Tibial artery (tissue), 4 donors: ENCODE measurements at regions not wholly inside any gene's neighbourhood (a gene's known extent, or its start where the extent isn't known, plus 50 kb on each side); places are given as distances from the start of the nearest gene placed in this dataset.

Experiments used
- DNase-seq, 2 donors: peaks; one replicate each; pipeline ENCODE4 v3.0.0-alpha.2; 2019
- H3K27ac ChIP-seq, 2 donors: fragments of 200-600 bp; sonication (generic) in 1 of 2; 1 replicate in 1 of 2; 2 replicates in 1 of 2; pipeline ENCODE4 v1.5.1; 2018 to 2019; ENCODE audit warnings: mild to moderate bottlenecking in 1 of 2
- H3K27me3 ChIP-seq, 2 donors: fragments of 200-600 bp; sonication (generic) in 1 of 2; one replicate each; pipeline versions ENCODE4 v1.5.1 to v1.6.0; 2016 to 2019
- H3K36me3 ChIP-seq, 3 donors: fragments of 200-600 bp; sonication (generic) in 2 of 3; one replicate each; pipeline ENCODE4 v1.5.1; 2016 to 2019; ENCODE audit warnings: mild to moderate bottlenecking in 2 of 3
- H3K4me1 ChIP-seq, 4 donors: fragments of 200-600 bp; sonication (generic) in 2 of 4; 1 replicate in 3 of 4; 2 replicates in 1 of 4; pipeline ENCODE4 v1.5.1; 2016 to 2019
- H3K4me3 ChIP-seq, 2 donors: fragments of 200-600 bp; sonication (generic) in 1 of 2; 1 replicate in 1 of 2; 2 replicates in 1 of 2; pipeline ENCODE4 v1.5.1; 2018 to 2019; ENCODE audit warnings: mild to moderate bottlenecking in 2 of 2
- H3K9me3 ChIP-seq, 3 donors: fragments of 200-600 bp; sonication (generic) in 1 of 3; one replicate each; pipeline ENCODE4 v1.5.1; 2016 to 2019
- intact Hi-C: fragments of 100-400 bp; cut with DNase I; formaldehyde crosslinking; loops from one replicate; pipeline ENCODE4 v1.15.0; 2023; ENCODE audit warnings: low total_unique reads
- TF ChIP-seq, protein P1 (sequence below), 2 experiments: fragments of 200-600 bp in 1 of 2; fragments of 450-650 bp in 1 of 2; IDR thresholded peaks; one replicate each; pipeline ENCODE4 v1.5.1; 2017 to 2019; ENCODE audit warnings: antibody characterized with exemption in 2 of 2, mild to moderate bottlenecking in 1 of 2, moderate library complexity in 1 of 2

GRCh38 chr5:178808886-178809285 lies 50.9 kb upstream of the ZNF354B start:
- DNase-seq, result no peak
- H3K9me3 ChIP-seq, result no peaks in the 10 kb centered on the region
- no peaks in the 10 kb centered on the region for H3K27me3 ChIP-seq
- no peaks in the 10 kb centered on the region for H3K4me1 ChIP-seq
- TF ChIP-seq, protein P1, sequence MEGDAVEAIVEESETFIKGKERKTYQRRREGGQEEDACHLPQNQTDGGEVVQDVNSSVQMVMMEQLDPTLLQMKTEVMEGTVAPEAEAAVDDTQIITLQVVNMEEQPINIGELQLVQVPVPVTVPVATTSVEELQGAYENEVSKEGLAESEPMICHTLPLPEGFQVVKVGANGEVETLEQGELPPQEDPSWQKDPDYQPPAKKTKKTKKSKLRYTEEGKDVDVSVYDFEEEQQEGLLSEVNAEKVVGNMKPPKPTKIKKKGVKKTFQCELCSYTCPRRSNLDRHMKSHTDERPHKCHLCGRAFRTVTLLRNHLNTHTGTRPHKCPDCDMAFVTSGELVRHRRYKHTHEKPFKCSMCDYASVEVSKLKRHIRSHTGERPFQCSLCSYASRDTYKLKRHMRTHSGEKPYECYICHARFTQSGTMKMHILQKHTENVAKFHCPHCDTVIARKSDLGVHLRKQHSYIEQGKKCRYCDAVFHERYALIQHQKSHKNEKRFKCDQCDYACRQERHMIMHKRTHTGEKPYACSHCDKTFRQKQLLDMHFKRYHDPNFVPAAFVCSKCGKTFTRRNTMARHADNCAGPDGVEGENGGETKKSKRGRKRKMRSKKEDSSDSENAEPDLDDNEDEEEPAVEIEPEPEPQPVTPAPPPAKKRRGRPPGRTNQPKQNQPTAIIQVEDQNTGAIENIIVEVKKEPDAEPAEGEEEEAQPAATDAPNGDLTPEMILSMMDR (IDR thresholded peaks at IDR 0.05), result no peak
- no peaks in the 10 kb centered on the region for H3K36me3 ChIP-seq
- H3K4me3 ChIP-seq, result no peak overlapping the region
- intact Hi-C loops, result no loop called here
- H3K27ac ChIP-seq, result no peak overlapping the region

DNA sequence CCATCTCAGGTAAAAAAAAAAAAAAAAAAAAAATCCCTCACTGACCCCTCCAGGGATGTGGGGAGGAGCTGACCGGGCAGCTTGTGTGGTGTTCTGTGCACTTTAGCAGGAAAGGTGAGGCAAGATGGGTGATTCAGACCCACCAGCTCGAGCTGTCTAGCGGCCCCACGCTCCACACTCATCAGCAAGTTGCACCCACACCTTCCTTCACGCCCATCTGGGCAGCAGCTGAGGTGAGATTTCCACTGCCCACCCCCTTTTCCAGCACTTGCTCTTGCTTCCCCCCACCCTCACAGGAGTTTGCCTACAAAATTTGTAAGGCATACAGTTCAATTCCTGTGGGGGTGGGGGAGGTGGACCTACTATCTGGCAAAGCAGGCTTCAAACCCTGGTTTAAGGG lies 58.7 kb upstream of the ZNF354B start:
- no peak overlapping the region for H3K27ac ChIP-seq
- no peak overlapping the region for H3K4me3 ChIP-seq
- intact Hi-C loops, result no loop called here

DNA sequence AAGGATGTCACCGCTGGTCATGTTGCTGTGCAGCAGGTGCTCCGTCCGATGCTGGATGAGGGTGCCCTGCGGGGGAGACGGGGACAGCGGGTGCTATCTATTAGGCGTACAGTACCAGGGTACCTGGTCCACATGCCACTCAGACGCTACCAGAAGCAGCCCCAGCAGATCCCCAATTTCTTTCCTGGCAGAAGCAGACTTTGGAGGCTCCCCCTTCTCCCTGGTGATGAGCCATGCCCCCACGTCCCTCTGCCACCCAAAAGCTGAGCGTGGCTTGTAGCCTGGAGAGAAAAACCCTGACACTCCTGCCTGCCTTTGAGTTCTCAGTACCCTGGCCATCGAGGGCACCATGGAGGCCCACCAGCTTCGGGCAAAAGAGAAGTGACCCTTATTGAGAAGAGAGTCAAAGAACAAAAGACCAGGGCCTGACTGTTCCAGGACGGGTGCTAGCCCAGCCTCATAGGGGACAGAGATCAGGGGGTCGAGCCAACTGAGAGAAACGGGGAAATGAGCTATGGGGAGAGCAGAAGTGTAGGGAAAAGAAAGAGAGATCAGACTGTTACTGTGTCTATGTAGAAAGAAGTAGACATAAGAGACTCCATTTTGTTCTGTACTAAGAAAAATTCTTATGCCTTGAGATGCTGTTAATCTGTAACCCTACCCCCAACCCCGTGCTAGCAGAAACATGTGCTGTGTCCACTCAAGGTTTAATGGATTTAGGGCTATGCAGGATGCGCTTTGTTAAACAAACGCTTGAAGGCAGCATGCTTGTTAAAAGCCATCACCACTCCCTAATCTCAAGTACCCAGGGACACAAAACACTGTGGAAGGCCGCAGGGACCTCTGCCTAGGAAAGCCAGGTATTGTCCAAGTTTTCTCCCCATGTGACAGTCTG lies 62.0 kb upstream of the ZNF354B start:
- DNase-seq, result no peak
- peaks cover 0 to 5% of the 10 kb centered on the region in 2 donors for H3K27me3 ChIP-seq
- TF ChIP-seq, protein P1 (IDR thresholded peaks at IDR 0.05), result no peak
- H3K9me3 ChIP-seq, result no peaks in the 10 kb centered on the region
- intact Hi-C loops, result no loop called here
- H3K36me3 ChIP-seq, result no peaks in the 10 kb centered on the region
- no peaks in the 10 kb centered on the region for H3K4me1 ChIP-seq
- H3K4me3 ChIP-seq, result no peak overlapping the region
- H3K27ac ChIP-seq, result no peak overlapping the region

More for the DNA sequence above, 58.7 kb upstream of the ZNF354B start:
- Histone ChIP-seq H3K4me1 (no peaks in the 10 kb centered on the region), H3K27me3 (peaks cover 0 to 5% of the 10 kb centered on the region in 2 donors), H3K36me3 (no peaks in the 10 kb centered on the region), H3K9me3 (no peaks in the 10 kb centered on the region)
- TF ChIP-seq, protein P1 (IDR thresholded peaks at IDR 0.05), result no peak
- DNase-seq, result no peak

DNA sequence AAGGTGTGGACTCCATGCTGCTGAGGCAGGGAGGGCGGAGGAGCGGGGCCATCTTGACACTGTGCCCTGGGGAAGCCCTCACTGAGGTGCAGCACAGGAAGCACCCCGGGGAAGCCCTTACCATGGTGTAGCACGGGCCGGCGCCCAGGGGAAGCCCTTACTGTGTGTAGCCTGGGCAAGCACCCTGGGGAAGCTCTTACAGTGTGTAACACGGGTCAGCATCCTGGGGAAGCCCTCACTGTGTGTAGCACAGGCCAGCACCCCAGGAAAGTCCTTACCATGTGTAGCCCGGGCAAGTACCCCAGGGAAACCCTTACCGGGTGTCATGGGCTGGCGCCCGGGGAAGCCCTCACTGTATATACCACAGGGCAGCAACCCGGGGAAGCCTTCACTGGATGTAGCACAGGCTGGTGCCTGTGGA lies 62.6 kb upstream of the ZNF354B start:
- DNase-seq, result no peak

GRCh38 chr5:178796165-178796945 lies 63.4 kb upstream of the ZNF354B start:
- intact Hi-C loops, result no loop called here
- Histone ChIP-seq H3K27ac (no peak overlapping the region), H3K4me1 (no peaks in the 10 kb centered on the region), H3K9me3 (no peaks in the 10 kb centered on the region), H3K27me3 (peaks cover 0 to 5% of the 10 kb centered on the region in 2 donors), H3K4me3 (no peak overlapping the region), H3K36me3 (no peaks in the 10 kb centered on the region)
- TF ChIP-seq, protein P1 (IDR thresholded peaks at IDR 0.05), result no peak
- no peak for DNase-seq

More for the DNA sequence above, 62.6 kb upstream of the ZNF354B start:
- TF ChIP-seq, protein P1 (IDR thresholded peaks at IDR 0.05), result no peak
- Histone ChIP-seq H3K27ac (no peak overlapping the region), H3K27me3 (peaks cover 0 to 5% of the 10 kb centered on the region in 2 donors), H3K4me1 (no peaks in the 10 kb centered on the region), H3K4me3 (no peak overlapping the region), H3K9me3 (no peaks in the 10 kb centered on the region), H3K36me3 (no peaks in the 10 kb centered on the region)
- intact Hi-C loops, result no loop called here
